D721Med (cell line): ENCODE measurements at regions not wholly inside any gene's neighbourhood (a gene's known extent, or its start where the extent isn't known, plus 50 kb on each side); places are given as distances from the start of the nearest gene placed in this dataset.

Experiments
- DNase-seq: peaks from one replicate; pipeline ENCODE4 v3.0.0; 2011; ENCODE audit warnings: low spot score; ENCODE audit not compliant: insufficient read length
- FAIRE-seq: peaks from 2 replicates; lab custom pipeline; 2011; peaks lifted over from hg19 to GRCh38; lab: Jason Lieb, UNC
- TF ChIP-seq, protein P1 (sequence below): IDR thresholded peaks from 2 replicates; pipeline ENCODE4 v1.5.1; 2012; ENCODE audit warnings: mild to moderate bottlenecking, control low read depth; ENCODE audit not compliant: insufficient read depth; ENCODE audit errors: missing control alignments

DNA sequence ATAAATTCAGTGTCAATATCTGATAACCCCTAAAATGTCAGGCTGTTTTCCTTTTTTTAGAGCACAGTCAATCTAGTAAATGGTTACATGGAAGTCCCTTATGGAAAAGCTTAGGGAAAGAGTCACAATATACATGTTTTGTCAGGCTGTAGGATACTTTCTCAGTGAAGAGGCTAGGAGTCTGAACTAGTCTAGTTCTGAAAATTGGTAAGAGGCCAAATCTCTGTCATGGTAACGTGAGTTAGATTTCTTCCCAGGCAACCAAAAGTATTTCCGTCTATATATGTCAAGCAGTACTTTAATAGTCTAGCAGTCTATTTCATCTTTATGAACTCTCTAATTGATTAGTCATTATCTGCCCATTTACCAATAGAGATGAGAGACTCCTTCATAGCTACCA lies 215.9 kb upstream of the LRRC3B start:
- DNase-seq: no peak
- FAIRE-seq: no peak
- TF ChIP-seq, protein P1, sequence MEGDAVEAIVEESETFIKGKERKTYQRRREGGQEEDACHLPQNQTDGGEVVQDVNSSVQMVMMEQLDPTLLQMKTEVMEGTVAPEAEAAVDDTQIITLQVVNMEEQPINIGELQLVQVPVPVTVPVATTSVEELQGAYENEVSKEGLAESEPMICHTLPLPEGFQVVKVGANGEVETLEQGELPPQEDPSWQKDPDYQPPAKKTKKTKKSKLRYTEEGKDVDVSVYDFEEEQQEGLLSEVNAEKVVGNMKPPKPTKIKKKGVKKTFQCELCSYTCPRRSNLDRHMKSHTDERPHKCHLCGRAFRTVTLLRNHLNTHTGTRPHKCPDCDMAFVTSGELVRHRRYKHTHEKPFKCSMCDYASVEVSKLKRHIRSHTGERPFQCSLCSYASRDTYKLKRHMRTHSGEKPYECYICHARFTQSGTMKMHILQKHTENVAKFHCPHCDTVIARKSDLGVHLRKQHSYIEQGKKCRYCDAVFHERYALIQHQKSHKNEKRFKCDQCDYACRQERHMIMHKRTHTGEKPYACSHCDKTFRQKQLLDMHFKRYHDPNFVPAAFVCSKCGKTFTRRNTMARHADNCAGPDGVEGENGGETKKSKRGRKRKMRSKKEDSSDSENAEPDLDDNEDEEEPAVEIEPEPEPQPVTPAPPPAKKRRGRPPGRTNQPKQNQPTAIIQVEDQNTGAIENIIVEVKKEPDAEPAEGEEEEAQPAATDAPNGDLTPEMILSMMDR: no peak

DNA sequence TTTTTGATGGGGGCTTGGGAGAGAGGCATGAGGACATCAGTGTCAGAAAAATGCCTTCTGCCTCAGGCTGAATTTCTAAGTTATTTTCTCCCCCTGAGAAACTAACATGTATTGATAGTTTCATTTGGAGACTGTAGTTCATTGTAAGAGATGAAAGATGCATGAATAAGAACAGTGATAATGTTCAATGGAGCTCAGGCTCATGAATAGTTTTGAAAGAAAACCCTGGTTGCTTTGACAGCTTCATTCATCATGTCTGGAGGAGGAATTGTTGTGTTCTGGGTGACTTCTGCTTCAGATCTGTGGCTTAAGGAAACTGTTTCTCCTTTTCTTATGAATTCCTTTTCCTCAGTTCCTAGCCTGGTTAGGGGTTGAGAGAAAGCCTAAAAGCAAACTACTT lies 204.0 kb upstream of the LRRC3B start:
- TF ChIP-seq, protein P1: no peak
- FAIRE-seq: no peak
- no peak for DNase-seq

DNA sequence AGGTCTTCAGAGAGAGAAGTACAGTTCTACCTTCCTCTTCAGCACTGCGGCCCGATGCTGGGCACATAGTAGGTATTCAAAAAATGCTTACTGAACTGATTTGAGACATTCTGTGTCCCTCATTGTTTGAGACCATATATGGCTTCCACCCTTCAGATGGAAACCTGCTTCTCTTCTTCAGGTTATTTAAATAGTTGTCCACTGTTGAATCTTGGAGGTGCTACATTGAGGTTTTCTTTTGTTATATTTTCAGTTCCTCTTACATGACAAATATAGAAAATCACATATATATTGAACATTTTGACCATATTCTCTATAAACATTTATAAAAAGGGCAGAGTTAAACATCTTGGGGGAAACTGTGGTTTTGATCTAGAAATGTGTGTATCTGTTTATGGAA lies 200.2 kb upstream of the LRRC3B start:
- TF ChIP-seq, protein P1: no peak
- no peak for FAIRE-seq
- DNase-seq: no peak

DNA sequence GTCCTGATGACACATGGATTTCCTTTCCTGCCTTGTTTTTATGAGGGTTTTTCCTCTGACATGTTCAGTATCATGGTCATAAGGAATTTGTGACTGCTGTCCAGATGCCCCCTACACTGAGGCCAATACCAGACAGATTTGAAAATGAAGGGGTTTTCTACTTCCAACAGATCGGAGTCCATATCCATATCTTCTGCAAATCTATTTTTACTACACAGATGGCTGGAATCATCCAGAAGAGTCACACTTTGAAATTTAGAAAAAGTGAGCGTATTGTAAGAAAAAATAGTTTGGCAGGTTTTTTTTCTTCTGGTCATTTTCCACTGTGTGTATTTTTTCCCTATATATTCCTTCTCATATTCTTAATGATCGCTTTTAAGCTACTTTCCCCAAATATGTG lies 197.5 kb upstream of the LRRC3B start:
- TF ChIP-seq, protein P1: no peak
- FAIRE-seq (no peak), DNase-seq (no peak)

DNA sequence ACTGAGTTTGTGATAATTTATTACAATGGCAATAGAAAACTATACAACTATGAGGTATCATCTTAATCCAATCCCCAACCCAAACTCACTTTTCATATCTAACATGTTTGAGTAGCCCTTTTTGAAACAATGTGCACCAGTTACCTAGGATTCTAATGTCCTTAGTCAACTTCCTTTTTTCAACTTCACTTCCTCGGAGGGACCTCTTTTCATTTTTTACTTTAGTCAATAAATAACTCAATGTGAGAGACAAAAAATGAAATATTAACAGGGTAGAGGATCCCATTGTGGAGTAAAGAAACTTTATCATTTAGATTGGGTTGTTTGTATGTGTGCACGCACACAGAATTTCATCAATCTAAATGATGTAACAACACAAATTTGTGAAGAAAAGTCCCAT lies 193.6 kb upstream of the LRRC3B start:
- DNase-seq (no peak), FAIRE-seq (no peak)
- TF ChIP-seq, protein P1: no peak

DNA sequence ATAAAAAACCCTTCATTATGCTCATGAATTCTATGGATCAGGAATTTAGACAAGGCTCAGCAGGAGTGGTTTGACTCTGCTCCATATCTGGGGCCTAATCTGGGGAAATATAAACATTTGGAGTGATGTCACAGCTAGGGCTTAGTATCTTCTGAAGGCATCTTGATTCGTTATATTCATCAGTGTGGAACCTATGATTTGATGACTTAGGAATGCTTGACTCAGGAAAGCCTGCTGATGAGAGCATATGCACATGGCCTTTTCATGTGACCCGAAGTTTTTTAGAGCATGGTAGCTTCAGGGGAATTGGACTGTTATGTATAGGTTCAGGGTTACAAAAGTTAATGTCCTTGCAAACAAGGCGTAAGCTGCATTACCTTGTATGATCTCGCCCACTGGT lies 184.9 kb upstream of the LRRC3B start:
- FAIRE-seq: no peak
- no peak for DNase-seq
- TF ChIP-seq, protein P1: no peak

DNA sequence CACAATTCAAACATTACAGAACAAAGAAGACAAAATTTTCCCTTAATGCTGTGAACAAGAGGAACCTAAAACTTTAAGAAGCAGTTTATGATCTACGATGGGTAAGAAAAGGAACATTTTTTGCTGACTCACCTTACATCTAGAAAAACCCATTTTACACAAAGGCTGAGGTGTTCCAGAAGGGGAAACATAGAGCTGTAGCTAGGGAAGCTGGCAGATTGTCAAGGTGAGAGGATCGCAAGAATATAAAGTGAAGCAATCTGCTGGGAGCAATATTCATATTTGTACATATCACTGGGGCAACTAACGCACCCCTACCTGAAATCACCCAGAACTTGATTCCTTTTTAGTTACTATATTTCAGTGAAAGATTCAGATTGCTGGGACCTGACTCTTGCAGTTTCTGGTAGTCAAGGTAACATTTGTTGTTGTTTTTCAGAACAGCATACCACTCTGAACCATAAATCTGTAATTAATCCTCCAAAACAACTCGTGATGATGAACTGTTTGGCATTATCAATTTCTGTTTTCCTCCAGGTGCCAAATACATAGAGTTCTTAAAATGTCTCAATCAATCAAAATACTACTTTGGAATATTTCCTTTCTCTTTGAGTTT lies 184.1 kb upstream of the LRRC3B start:
- DNase-seq (no peak), FAIRE-seq (no peak)
- TF ChIP-seq, protein P1: no peak
